H1 (cell line): ENCODE measurements at regions not wholly inside any gene's neighbourhood (a gene's known extent, or its start where the extent isn't known, plus 50 kb on each side); places are given as distances from the start of the nearest gene placed in this dataset.

Experiments
- CTCF ChIA-PET: fragments of 300-600 bp; sonication (Branson Sonifier 250); formaldehyde crosslinking; loops from one replicate; lab custom pipeline; 2021; ENCODE audit not compliant: partially characterized antibody; lab: Charles Lee
- POLR2A ChIA-PET: fragments of 300-600 bp; sonication (Branson Sonifier 250); formaldehyde crosslinking; loops from one replicate; lab custom pipeline; 2021; ENCODE audit warnings: inconsistent platforms; ENCODE audit not compliant: partially characterized antibody; lab: Charles Lee
- DNase-seq, 2 experiments: peaks; one replicate each; pipeline versions ENCODE4 v3.0.0 to v3.0.0-alpha.2; 2010 to 2022; ENCODE audit warnings: low spot score in 2 of 2, low read depth in 1 of 2, mixed read lengths in 1 of 2
- FAIRE-seq: peaks from 2 replicates; lab custom pipeline; 2011; peaks lifted over from hg19 to GRCh38; lab: Jason Lieb, UNC
- H2AFZ ChIP-seq: 2 replicates; pipeline ENCODE4 v1.8.1; 2012; ENCODE audit warnings: low read length, inconsistent platforms
- H2AK5ac ChIP-seq: 2 replicates; pipeline ENCODE4 v1.6.1; 2013; ENCODE audit warnings: low read depth, low read length
- H2BK120ac ChIP-seq: replicated peaks from 2 replicates; pipeline ENCODE3; 2013; ENCODE audit warnings: low read depth, low read length, inconsistent platforms
- H2BK12ac ChIP-seq: 2 replicates; pipeline ENCODE4 v1.6.1; 2013; ENCODE audit warnings: low read depth, low read length
- H2BK15ac ChIP-seq: 2 replicates; pipeline ENCODE4 v1.6.1; 2013; ENCODE audit warnings: low read length
- H2BK20ac ChIP-seq: 2 replicates; pipeline ENCODE4 v1.6.1; 2013; ENCODE audit warnings: low read length
- H2BK5ac ChIP-seq: 2 replicates; pipeline ENCODE4 v1.6.1; 2013; ENCODE audit warnings: low read depth, low read length
- H3K14ac ChIP-seq: 2 replicates; pipeline ENCODE4 v1.6.1; 2013; ENCODE audit warnings: inconsistent platforms; ENCODE audit not compliant: insufficient read length
- H3K18ac ChIP-seq: 2 replicates; pipeline ENCODE4 v1.6.1; 2013; ENCODE audit warnings: low read length; ENCODE audit errors: extremely low read depth
- H3K23ac ChIP-seq: 2 replicates; pipeline ENCODE4 v1.6.1; 2013; ENCODE audit warnings: inconsistent platforms; ENCODE audit not compliant: insufficient read length
- H3K23me2 ChIP-seq: 2 replicates; pipeline ENCODE4 v1.6.1; 2013; ENCODE audit warnings: low read depth, low read length
- H3K27ac ChIP-seq: 2 replicates; pipeline ENCODE4 v1.6.1; 2011; ENCODE audit warnings: low read depth, low read length, inconsistent platforms
- H3K27me3 ChIP-seq, 4 experiments: replicated peaks in 1 of 4; 1 replicate in 1 of 4; 2 replicates in 3 of 4; pipeline versions ENCODE4 v1.6.1 to v1.8.1; 2011 to 2013; ENCODE audit warnings: low read length in 3 of 4, mild to moderate bottlenecking in 3 of 4, inconsistent platforms in 2 of 4, mixed read lengths in 2 of 4, moderate library complexity in 1 of 4; ENCODE audit not compliant: control insufficient read depth in 3 of 4, insufficient read depth in 3 of 4; ENCODE audit errors: extremely low read depth in 1 of 4
- H3K36me3 ChIP-seq, 4 experiments: 2 replicates each; pipeline versions ENCODE4 v1.6.1 to v1.8.1; 2011 to 2013; ENCODE audit warnings: mild to moderate bottlenecking in 4 of 4, low read length in 3 of 4, moderate library complexity in 2 of 4, control low read depth in 1 of 4, inconsistent platforms in 1 of 4; ENCODE audit not compliant: insufficient read depth in 4 of 4, control insufficient read depth in 2 of 4
- H3K4ac ChIP-seq: replicated peaks from 2 replicates; pipeline ENCODE3; 2013; ENCODE audit warnings: low read length, low read depth, mixed read lengths, inconsistent platforms; ENCODE audit not compliant: insufficient read length
- H3K4me1 ChIP-seq, 4 experiments: replicated peaks in 1 of 4; 1 replicate in 1 of 4; 2 replicates in 3 of 4; pipeline versions ENCODE4 v1.6.1 to v1.8.1; 2011 to 2013; ENCODE audit warnings: low read length in 3 of 4, inconsistent platforms in 2 of 4, mixed read lengths in 1 of 4; ENCODE audit not compliant: insufficient read depth in 4 of 4, control insufficient read depth in 3 of 4
- H3K4me2 ChIP-seq, 2 experiments: 2 replicates each; pipeline versions ENCODE4 v1.6.1 to v1.8.1; 2011 to 2013; ENCODE audit warnings: low read depth in 2 of 2, low read length in 2 of 2, control low read depth in 1 of 2, inconsistent platforms in 1 of 2, mild to moderate bottlenecking in 1 of 2; ENCODE audit not compliant: insufficient read depth in 1 of 2
- H3K4me3 ChIP-seq, 4 experiments: fragments of 200-600, 300-600 bp in 1 of 4; sonication (generic), shearing (Covaris generic), sonication (Bioruptor Twin) in 1 of 4; 2 replicates each; pipeline versions ENCODE4 v1.5.1 to v1.8.1; 2011 to 2016; ENCODE audit warnings: low read length in 4 of 4, low read depth in 3 of 4, control low read depth in 2 of 4, inconsistent platforms in 2 of 4, mild to moderate bottlenecking in 2 of 4, mixed read lengths in 1 of 4, moderate library complexity in 1 of 4; ENCODE audit not compliant: insufficient read depth in 2 of 4; ENCODE audit errors: extremely low read depth in 1 of 4
- H3K56ac ChIP-seq: replicated peaks from 2 replicates; pipeline ENCODE3; 2013; ENCODE audit warnings: low read depth, mild to moderate bottlenecking, mixed read lengths, low read length, inconsistent platforms; ENCODE audit not compliant: insufficient read length
- H3K79me1 ChIP-seq: 2 replicates; pipeline ENCODE4 v1.6.1; 2013; ENCODE audit warnings: low read depth, low read length, control low read depth
- H3K79me2 ChIP-seq, 2 experiments: 2 replicates each; pipeline versions ENCODE4 v1.6.1 to v1.8.1; 2012 to 2013; ENCODE audit warnings: low read length in 2 of 2, mild to moderate bottlenecking in 2 of 2, inconsistent platforms in 1 of 2; ENCODE audit not compliant: insufficient read depth in 2 of 2, control insufficient read depth in 1 of 2
- H3K9ac ChIP-seq, 4 experiments: replicated peaks in 1 of 4; 1 replicate in 1 of 4; 2 replicates in 3 of 4; pipeline versions ENCODE4 v1.6.1 to v1.8.1; 2011 to 2013; ENCODE audit warnings: low read depth in 3 of 4, low read length in 3 of 4, control low read depth in 2 of 4, mild to moderate bottlenecking in 2 of 4, moderate library complexity in 2 of 4, inconsistent platforms in 1 of 4; ENCODE audit errors: extremely low read depth in 1 of 4
- H3K9me3 ChIP-seq, 2 experiments: 2 replicates each; pipeline versions ENCODE4 v1.6.1 to v1.8.1; 2012 to 2013; ENCODE audit warnings: mild to moderate bottlenecking in 2 of 2, moderate library complexity in 2 of 2, control low read depth in 1 of 2, inconsistent platforms in 1 of 2, low read depth in 1 of 2, low read length in 1 of 2, mixed read lengths in 1 of 2; ENCODE audit not compliant: insufficient read depth in 2 of 2
- H4K20me1 ChIP-seq, 2 experiments: replicated peaks in 1 of 2; 2 replicates each; pipeline versions ENCODE3 to v1.8.1; 2011 to 2013; ENCODE audit warnings: inconsistent platforms in 2 of 2, low read length in 2 of 2, mild to moderate bottlenecking in 1 of 2; ENCODE audit not compliant: insufficient read depth in 2 of 2, control insufficient read depth in 1 of 2
- H4K5ac ChIP-seq: 2 replicates; pipeline ENCODE4 v1.6.1; 2013; ENCODE audit warnings: low read length, low read depth, mixed read lengths, inconsistent platforms; ENCODE audit not compliant: insufficient read length
- H4K8ac ChIP-seq: 2 replicates; pipeline ENCODE4 v1.8.0; 2013; ENCODE audit warnings: mild to moderate bottlenecking, moderate library complexity, low read length, inconsistent platforms; ENCODE audit not compliant: insufficient read depth; ENCODE audit errors: extremely low read depth
- H4K91ac ChIP-seq: replicated peaks from 2 replicates; pipeline ENCODE3; 2013; ENCODE audit warnings: low read length, mixed read lengths, inconsistent platforms; ENCODE audit not compliant: insufficient read length
- ASH2L ChIP-seq: fragments of 200-600, 300-600 bp; sonication (generic); IDR thresholded peaks from one replicate; pipeline ENCODE4 v1.7.1; 2017; ENCODE audit warnings: low read length
- BCL11A ChIP-seq, 2 experiments: IDR thresholded peaks; one replicate each; pipeline ENCODE4 v1.6.1; 2011; ENCODE audit warnings: low read depth in 2 of 2, low read length in 2 of 2, mild to moderate bottlenecking in 2 of 2
- CBX5 ChIP-seq: fragments of 300-800, 300-1000 bp; sonication (generic); IDR thresholded peaks from 2 replicates; pipeline ENCODE4 v1.7.1; 2016; ENCODE audit warnings: antibody characterized with exemption, low read length, low read depth
- CBX8 ChIP-seq: fragments of 300-800, 300-1000 bp; sonication (generic); IDR thresholded peaks from 2 replicates; pipeline ENCODE4 v1.7.1; 2016; ENCODE audit warnings: low read depth, low read length, borderline replicate concordance
- EP300 ChIP-seq, 2 experiments: IDR thresholded peaks; 1 replicate in 1 of 2; 2 replicates in 1 of 2; pipeline ENCODE4 v1.6.1; 2011 to 2012; ENCODE audit warnings: low read depth in 2 of 2, low read length in 2 of 2, mild to moderate bottlenecking in 2 of 2, borderline replicate concordance in 1 of 2, inconsistent platforms in 1 of 2, moderate library complexity in 1 of 2
- GTF2F1 ChIP-seq: IDR thresholded peaks from 2 replicates; pipeline ENCODE4 v1.6.1; 2012; ENCODE audit warnings: low read depth, low read length, improper control_type of control experiment, borderline replicate concordance
- HDAC6 ChIP-seq: IDR thresholded peaks from one replicate; pipeline ENCODE4 v1.7.1; 2012; ENCODE audit warnings: low read depth, mild to moderate bottlenecking, inconsistent platforms, low read length, moderate library complexity
- PHF8 ChIP-seq: fragments of 200-600 bp; sonication (generic); conservative IDR thresholded peaks from 2 replicates; pipeline ENCODE4 v1.7.1; 2012; ENCODE audit warnings: low read depth, mild to moderate bottlenecking, inconsistent platforms, low read length, moderate library complexity
- SAP30 ChIP-seq: fragments of 300-600 bp; sonication (generic); IDR thresholded peaks from 2 replicates; pipeline ENCODE4 v1.7.1; 2012; ENCODE audit warnings: low read length, moderate library complexity, mild to moderate bottlenecking, inconsistent platforms; ENCODE audit not compliant: insufficient read depth, insufficient replicate concordance
- SIRT6 ChIP-seq: IDR thresholded peaks from one replicate; pipeline ENCODE4 v1.7.1; 2012; ENCODE audit warnings: low read length, inconsistent platforms
- SP2 ChIP-seq: IDR thresholded peaks from 2 replicates; pipeline ENCODE4 v1.6.1; 2012; ENCODE audit warnings: mild to moderate bottlenecking, low read length, inconsistent platforms
- SRF ChIP-seq: IDR thresholded peaks from 2 replicates; pipeline ENCODE4 v1.6.1; 2011; ENCODE audit warnings: mild to moderate bottlenecking, low read depth, low read length, moderate library complexity
- WGBS, 2 experiments: shearing (Covaris generic) in 1 of 2; methylation state at CpG; one replicate each; pipeline versions ENCODE4 v1.1.6 to v1.1.7; 2013 to 2015; ENCODE audit warnings: low lambda C conversion rate in 2 of 2, mixed read lengths in 2 of 2, inconsistent platforms in 1 of 2, low coverage in 1 of 2, missing lambda C conversion rate in 1 of 2; ENCODE audit not compliant: insufficient replicate concordance in 2 of 2, insufficient coverage in 1 of 2, insufficient read length in 1 of 2; ENCODE audit errors: extremely low coverage in 1 of 2, missing lambda C conversion rate in 1 of 2; 5-methylcytosine and 5-hydroxymethylcytosine counted together

DNA sequence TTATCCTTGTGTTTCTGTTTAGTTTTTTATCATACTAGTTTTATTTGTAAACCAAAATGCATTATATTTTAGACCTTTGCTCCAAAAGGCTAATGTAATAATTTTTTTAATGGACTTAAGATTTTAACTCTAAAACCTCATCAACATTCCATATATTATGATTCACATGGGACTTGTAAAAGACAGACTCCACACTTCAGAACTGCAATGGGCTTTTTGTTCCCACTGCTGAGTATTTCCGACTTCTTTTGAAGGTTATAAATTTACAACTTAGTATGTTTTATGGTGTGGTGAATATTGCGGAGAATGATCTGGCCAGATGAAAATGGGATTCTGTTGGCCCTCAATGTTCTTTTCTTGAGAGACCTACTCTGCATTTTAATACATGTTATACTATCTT lies 678.5 kb downstream of the USP25 start:
- TF ChIP-seq GTF2F1 (no peak), SIRT6 (no peak), CBX5 (no peak), SAP30 (no peak), SRF (no peak), SP2 (no peak), EP300 (IDR thresholded peaks at IDR 0.05; ENCODE audit: borderline replicate concordance in 1 of 2, low read depth in 2 of 2, low read length in 2 of 2) (no peak), ASH2L (no peak), BCL11A (IDR thresholded peaks at IDR 0.05; ENCODE audit: low read depth in 2 of 2, low read length in 2 of 2) (no peak), HDAC6 (no peak), PHF8 (no peak), CBX8 (no peak)
- Histone ChIP-seq H3K79me2 (no peaks in the 10 kb centered on the region), H3K9me3 (no peaks in the 10 kb centered on the region), H2BK120ac (no peak overlapping the region), H3K9ac (no peak overlapping the region), H3K27ac (no peak overlapping the region), H3K23ac (no peak overlapping the region), H2BK5ac (no peak overlapping the region), H3K79me1 (no peaks in the 10 kb centered on the region), H2BK20ac (no peak overlapping the region), H3K4ac (no peak overlapping the region), H3K23me2 (no peaks in the 10 kb centered on the region), H4K91ac (no peak overlapping the region), H2BK15ac (no peak overlapping the region), H3K36me3 (no peaks in the 10 kb centered on the region), H3K18ac (no peak overlapping the region), H3K14ac (no peak overlapping the region), H3K4me1 (no peaks in the 10 kb centered on the region), H3K27me3 (no peaks in the 10 kb centered on the region), H2AK5ac (no peak overlapping the region), H3K56ac (no peak overlapping the region), H4K20me1 (no peaks in the 10 kb centered on the region), H4K5ac (no peak overlapping the region), H4K8ac (no peak overlapping the region), H2BK12ac (no peak overlapping the region), H2AFZ (no peak overlapping the region), H3K4me3 (no peak overlapping the region), H3K4me2 (no peak overlapping the region)
- ChIA-PET CTCF (no interaction called here), POLR2A (no interaction called here)
- DNase-seq (no peak), FAIRE-seq (no peak)
- 94% methylated on average over 2 of the region's 2 CpGs; no CpG with 5 or more reads in 1 of the 2 experiments for WGBS, 2 experiments
